ENCODE measurements at regions not wholly inside any gene's neighbourhood (a gene's known extent, or its start where the extent isn't known, plus 50 kb on each side); places are given as distances from the start of the nearest gene placed in this dataset.
A peak's percentile ranks its signal among the peaks of the same experiment; 100 is the strongest.

GRCh38 chr6:125665295-125665814 lies 84.1 kb upstream of the HEY2 start:
- no peak for DNase-seq

- DNase-seq, result no peak
These were observed 82.1 kb upstream of the HEY2 start for GRCh38 chr6:125667326-125667725.

GRCh38 chr6:125668071-125668470 lies 81.4 kb upstream of the HEY2 start:
- no peak for DNase-seq

- DNase-seq, result no peak
These were observed 78.9 kb upstream of the HEY2 start for GRCh38 chr6:125670568-125670967.

GRCh38 chr6:125671323-125671722 lies 78.1 kb upstream of the HEY2 start:
- DNase-seq, result no peak

- DNase-seq, result no peak
These were observed 75.2 kb upstream of the HEY2 start for GRCh38 chr6:125674230-125674629.

GRCh38 chr6:125678601-125679000 lies 70.8 kb upstream of the HEY2 start:
- no peak for DNase-seq

- no peak for DNase-seq
These were observed 70.3 kb upstream of the HEY2 start for GRCh38 chr6:125679128-125679527.

- no peak for DNase-seq
These were observed 69.8 kb upstream of the HEY2 start for GRCh38 chr6:125679651-125680050.

GRCh38 chr6:125682939-125683338 lies 66.5 kb upstream of the HEY2 start:
- DNase-seq, result no peak

- DNase-seq, result peak; percentile 20
These were observed 61.3 kb upstream of the HEY2 start for GRCh38 chr6:125688138-125688537.

- DNase-seq, result no peak
These were observed 56.0 kb upstream of the HEY2 start for GRCh38 chr6:125693480-125693879.

GRCh38 chr6:125699591-125699990 lies 49.8 kb upstream of the HEY2 start:
- DNase-seq, result no peak
